Spleen (tissue), 7 donors: ENCODE measurements at regions not wholly inside any gene's neighbourhood (a gene's known extent, or its start where the extent isn't known, plus 50 kb on each side); places are given as distances from the start of the nearest gene placed in this dataset.

Experiments
- CTCF ChIP-seq, 11 experiments: fragments of 200-600 bp in 7 of 11; fragments of 450-650 bp in 4 of 11; sonication (generic) in 4 of 11; IDR thresholded peaks in 8 of 11; conservative IDR thresholded peaks in 3 of 11; 1 replicate in 7 of 11; 2 replicates in 4 of 11; pipeline versions ENCODE4 v1.4.0 to v1.8.0; 2016 to 2021; ENCODE audit warnings: antibody characterized with exemption in 11 of 11, inconsistent platforms in 4 of 11, mild to moderate bottlenecking in 1 of 11
- POLR2A ChIP-seq, 3 donors: fragments of 450-650 bp; IDR thresholded peaks; one replicate each; pipeline ENCODE4 v1.5.1; 2017; ENCODE audit warnings: antibody characterized with exemption in 3 of 3, mild to moderate bottlenecking in 1 of 3
- donor health status: DM: no; HTN: no; CAD: no; lungs with moderate emphysema.
- donor health status: DM: no; HTN: no; CAD: no.
- donor health status: DM: no; HTN: no; CAD: no.

- TF ChIP-seq CTCF (IDR thresholded peaks at IDR 0.05 in 8 of 11, conservative IDR thresholded peaks at IDR 0.05 in 3 of 11) (no peak), POLR2A (IDR thresholded peaks at IDR 0.05) (no peak)
Measured at GRCh38 chr16:64736857-64737256, 385.0 kb downstream of the CDH11 start.
